CD1c-positive myeloid dendritic cell (primary cell): ENCODE measurements at regions not wholly inside any gene's neighbourhood (a gene's known extent, or its start where the extent isn't known, plus 50 kb on each side); places are given as distances from the start of the nearest gene placed in this dataset.

ENCODE experiments used
- DNase-seq: peaks from one replicate; pipeline ENCODE4 v3.0.0-alpha.2; 2016; ENCODE audit errors: extremely low spot score

GRCh38 chr4:151987606-151988005 is 226.8 kb upstream of the GATB start:
- no peak for DNase-seq

- DNase-seq, result no peak
Observed at GRCh38 chr4:151983854-151984253, 223.0 kb upstream of the GATB start.

GRCh38 chr4:151979819-151980218 is 219.0 kb upstream of the GATB start:
- no peak for DNase-seq

GRCh38 chr4:151968643-151969042 is 207.8 kb upstream of the GATB start:
- no peak for DNase-seq

GRCh38 chr4:151967074-151967473 is 206.3 kb upstream of the GATB start:
- no peak for DNase-seq

- DNase-seq, result no peak
Observed at GRCh38 chr4:151962138-151962823, 201.5 kb upstream of the GATB start.

GRCh38 chr4:151961456-151961855 is 200.6 kb upstream of the GATB start:
- no peak for DNase-seq

- DNase-seq, result no peak
Observed at GRCh38 chr4:151960449-151961230, 199.8 kb upstream of the GATB start.

- DNase-seq, result no peak
Observed at GRCh38 chr4:151957153-151957552, 196.3 kb upstream of the GATB start.

- DNase-seq, result no peak
Observed at GRCh38 chr4:151955721-151956380, 195.0 kb upstream of the GATB start.

GRCh38 chr4:151953795-151954372 is 193.1 kb upstream of the GATB start:
- no peak for DNase-seq

GRCh38 chr4:151953312-151953711 is 192.5 kb upstream of the GATB start:
- no peak for DNase-seq

GRCh38 chr4:151952711-151953254 is 192.0 kb upstream of the GATB start:
- no peak for DNase-seq

GRCh38 chr4:151952137-151952536 is 191.3 kb upstream of the GATB start:
- no peak for DNase-seq

- DNase-seq, result no peak
Observed at GRCh38 chr4:151951671-151952050, 190.9 kb upstream of the GATB start.

- DNase-seq, result no peak
Observed at GRCh38 chr4:151950993-151951670, 190.3 kb upstream of the GATB start.

GRCh38 chr4:151948351-151949016 is 187.7 kb upstream of the GATB start:
- DNase-seq, result no peak

GRCh38 chr4:151946718-151947117 is 185.9 kb upstream of the GATB start:
- DNase-seq, result no peak

GRCh38 chr4:151942971-151943370 is 182.2 kb upstream of the GATB start:
- DNase-seq, result no peak

- DNase-seq, result no peak
Observed at GRCh38 chr4:151940926-151941617, 180.3 kb upstream of the GATB start.
